Stimulated activated CD8-positive, alpha-beta memory T cell treated with anti-CD3 and anti-CD28 coated beads, Interleukin-4, amount 100 ng/mL, for 24 hours (primary cell): ENCODE measurements at regions not wholly inside any gene's neighbourhood (a gene's known extent, or its start where the extent isn't known, plus 50 kb on each side); places are given as distances from the start of the nearest gene placed in this dataset.

ENCODE experiments used
- DNase-seq: peaks from one replicate; pipeline ENCODE4 v3.0.0-alpha.2; 2020; ENCODE audit warnings: low read depth

DNA sequence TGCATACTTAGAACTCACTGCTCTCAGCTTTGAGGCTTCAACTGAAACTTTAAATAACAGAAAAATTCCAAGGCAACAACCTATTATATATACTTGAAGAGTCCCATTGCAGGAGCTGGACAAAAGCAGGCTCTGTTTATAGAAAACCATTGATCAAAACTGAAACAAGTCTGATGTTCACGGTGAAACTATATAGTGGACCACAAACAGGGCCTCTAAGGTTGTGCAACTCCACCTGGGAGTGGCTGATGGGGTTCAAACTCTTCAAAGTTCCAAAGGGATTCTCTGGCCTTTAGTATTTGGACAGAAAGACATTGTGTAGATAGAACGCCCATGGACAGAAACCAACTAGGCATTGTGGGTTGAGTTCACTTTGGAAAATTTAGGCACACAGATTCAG lies 140.3 kb downstream of the ZC3H11B start:
- DNase-seq: no peak

DNA sequence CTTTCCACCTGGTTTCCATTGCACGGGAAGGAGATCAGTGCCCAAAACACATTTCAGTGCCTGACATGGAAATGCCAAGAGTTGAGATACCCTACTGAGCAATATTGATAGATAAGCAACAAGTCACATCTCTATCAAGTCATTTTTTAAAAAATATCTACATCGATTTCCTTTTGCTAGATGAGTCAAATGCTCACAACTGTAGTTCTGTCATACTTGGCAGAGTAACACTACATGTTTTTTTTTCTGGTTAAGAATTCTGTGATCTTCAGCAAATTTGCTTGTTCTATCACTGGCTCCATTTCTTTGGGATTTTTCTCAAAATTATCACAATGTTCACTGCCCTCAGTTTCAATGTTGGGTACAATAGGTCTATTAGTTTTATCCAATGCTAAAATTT lies 145.4 kb downstream of the ZC3H11B start:
- no peak for DNase-seq

DNA sequence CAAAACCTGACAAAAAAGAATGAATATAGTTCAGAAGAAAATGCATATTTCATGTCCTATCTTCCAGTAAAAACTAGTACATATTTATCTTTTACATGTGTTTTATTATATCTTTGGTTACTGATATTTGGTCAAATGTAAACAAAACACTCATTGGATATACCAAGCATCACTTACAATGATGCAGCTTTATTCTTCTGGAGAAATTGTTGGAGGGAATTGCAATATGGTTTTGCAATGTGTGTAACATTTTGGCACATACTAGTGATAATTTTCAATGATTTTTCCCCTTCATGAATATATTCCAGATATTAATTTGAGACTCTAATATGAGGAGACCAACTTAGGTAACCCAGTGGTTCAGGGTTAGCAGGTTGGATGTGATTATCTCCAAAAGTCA lies 146.1 kb downstream of the ZC3H11B start:
- DNase-seq: no peak

- DNase-seq: no peak
Measured at GRCh38 chr1:219465212-219466093, 147.5 kb downstream of the ZC3H11B start.

- no peak for DNase-seq
Measured at GRCh38 chr1:219463636-219464035, 149.3 kb downstream of the ZC3H11B start.

DNA sequence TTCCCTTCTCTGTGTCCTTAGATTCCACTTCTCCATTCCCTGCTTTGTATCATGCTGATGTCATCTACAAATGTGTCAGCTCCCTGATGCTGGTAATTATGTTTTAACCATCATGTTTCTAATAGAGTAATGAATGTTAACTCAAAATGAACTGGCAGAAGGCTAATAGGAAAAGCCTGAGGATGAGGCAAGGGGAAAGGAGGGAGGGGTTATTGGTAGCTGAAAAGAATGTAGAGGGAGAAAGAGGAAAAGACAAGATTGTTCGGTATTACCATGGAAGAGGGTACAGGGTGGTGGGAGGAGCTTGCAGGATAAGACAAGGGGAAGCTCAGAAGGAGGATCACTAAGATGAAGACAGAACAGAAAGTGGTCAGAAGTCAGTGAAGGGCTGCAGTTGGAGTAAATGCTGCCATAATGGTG lies 150.9 kb downstream of the ZC3H11B start:
- no peak for DNase-seq

GRCh38 chr1:219460896-219461815 lies 151.7 kb downstream of the ZC3H11B start:
- DNase-seq: no peak

- DNase-seq: no peak
Measured at GRCh38 chr1:219460081-219460895, 152.6 kb downstream of the ZC3H11B start.

DNA sequence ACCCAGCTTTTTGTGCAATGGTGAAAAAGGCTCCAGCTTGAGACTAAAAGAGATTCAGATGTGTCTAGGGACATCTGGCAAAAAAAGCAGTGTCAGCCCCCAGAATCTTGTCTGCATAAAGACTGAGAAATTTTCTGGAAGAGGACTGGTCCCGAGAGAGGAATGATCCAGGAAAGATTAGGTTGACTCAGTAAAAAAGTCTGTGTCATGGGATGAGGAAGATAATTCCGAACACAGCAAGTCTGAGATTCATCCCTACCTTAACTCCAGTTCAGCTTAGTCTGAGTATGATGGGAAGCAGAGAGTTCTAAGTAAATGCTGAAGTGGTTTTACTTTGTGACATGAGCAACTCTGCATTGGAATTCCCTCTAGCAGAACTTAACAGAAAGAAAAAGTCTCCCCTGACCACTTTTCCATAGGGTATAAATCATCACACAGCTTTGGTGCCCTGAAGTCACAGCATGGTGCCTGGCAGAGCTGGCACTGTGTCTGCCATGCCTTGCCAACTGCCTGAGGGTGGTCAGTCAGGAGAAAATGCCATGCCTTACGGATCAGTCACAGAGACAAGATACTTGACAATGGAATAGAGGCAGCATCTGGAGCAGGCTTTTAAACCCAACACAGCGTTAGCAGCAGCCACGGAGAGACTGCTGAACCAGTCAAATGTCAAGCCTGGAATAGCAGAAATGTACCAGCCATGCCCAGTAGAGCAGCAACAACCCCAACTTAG lies 153.4 kb downstream of the ZC3H11B start:
- DNase-seq: no peak

- no peak for DNase-seq
Measured at GRCh38 chr1:219446288-219446687, 166.6 kb downstream of the ZC3H11B start.

- no peak for DNase-seq
Measured at GRCh38 chr1:219445864-219446263, 167.0 kb downstream of the ZC3H11B start.

GRCh38 chr1:219444474-219444873 lies 168.4 kb downstream of the ZC3H11B start:
- no peak for DNase-seq

DNA sequence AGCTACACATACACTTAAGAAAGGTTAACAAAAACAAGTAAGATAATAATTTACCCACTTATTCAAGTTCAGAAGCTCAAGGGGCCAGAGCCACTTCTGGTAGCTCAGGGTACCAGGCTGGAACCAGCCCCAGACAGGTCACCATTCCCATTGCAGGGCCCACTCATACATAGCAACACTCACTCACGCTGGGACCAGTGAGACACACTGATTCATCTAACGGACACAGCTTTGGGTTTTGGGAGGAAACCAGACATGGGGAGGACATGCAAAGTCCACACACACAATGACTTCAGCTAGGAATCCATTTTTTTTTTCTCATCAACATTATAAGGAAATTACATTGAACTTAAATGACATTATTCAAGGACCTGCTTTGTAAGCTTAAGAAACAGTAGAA lies 169.1 kb downstream of the ZC3H11B start:
- DNase-seq: no peak

- DNase-seq: no peak
Measured at GRCh38 chr1:219442611-219443061, 170.3 kb downstream of the ZC3H11B start.

GRCh38 chr1:219441884-219442283 lies 171.0 kb downstream of the ZC3H11B start:
- no peak for DNase-seq

- DNase-seq: no peak
Measured at GRCh38 chr1:219439376-219439775, 173.5 kb downstream of the ZC3H11B start.

GRCh38 chr1:219438386-219438785 lies 174.5 kb downstream of the ZC3H11B start:
- DNase-seq: no peak

DNA sequence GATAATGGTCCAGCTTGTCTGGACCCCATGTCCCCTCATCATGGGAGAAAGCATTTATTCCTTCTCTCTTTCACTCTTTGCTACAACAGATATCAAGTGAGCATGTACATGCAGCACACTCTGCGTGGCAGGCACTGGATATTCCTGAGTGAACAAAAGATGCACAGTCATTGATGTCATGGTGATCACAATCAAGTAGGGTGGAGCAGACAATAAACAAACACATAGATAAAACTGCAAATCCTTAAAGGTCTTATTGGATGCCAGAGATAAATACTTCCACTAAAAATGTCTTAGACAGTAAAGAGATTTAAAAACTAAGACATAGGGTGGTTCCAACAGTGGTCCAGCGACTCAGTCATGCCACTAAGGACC lies 178.0 kb downstream of the ZC3H11B start:
- no peak for DNase-seq

GRCh38 chr1:219434285-219434922 lies 178.5 kb downstream of the ZC3H11B start:
- no peak for DNase-seq

DNA sequence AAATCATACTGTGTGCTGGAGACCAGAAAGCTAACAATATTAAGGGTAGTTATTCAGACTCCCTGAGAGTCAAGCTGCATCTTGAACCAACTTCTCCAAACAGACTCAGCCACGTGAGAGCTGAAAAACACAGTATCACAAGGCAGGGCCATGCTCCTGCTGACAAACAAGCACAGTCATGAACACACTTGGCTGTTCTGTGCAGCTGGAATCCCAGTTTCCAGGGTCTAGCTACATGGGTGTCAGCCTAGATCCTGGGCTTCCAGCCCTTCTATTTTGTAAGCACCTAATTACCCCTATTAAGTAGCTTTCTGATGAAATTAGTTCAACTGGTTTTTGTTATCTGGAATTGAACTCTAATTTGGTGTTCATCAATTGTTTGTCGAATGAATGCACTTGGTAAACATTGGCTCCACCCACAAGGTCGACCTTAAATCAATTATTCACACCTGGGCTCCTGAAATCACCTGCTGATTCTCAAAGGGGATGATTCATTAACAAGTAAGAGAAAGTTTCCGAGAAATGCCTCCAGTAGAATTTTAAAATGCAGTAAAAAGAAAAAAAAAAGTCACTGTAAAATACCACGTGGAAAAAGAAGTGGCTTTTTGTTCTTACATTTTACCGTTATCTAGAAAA lies 179.3 kb downstream of the ZC3H11B start:
- DNase-seq: no peak
